Stimulated activated naive CD8-positive, alpha-beta T cell treated with anti-CD3 and anti-CD28 coated beads, Interleukin-15, Interleukin-2, amounts not matched to agents 100 U/mL and 50 U/mL, for 24 hours (primary cell): ENCODE measurements at regions not wholly inside any gene's neighbourhood (a gene's known extent, or its start where the extent isn't known, plus 50 kb on each side); places are given as distances from the start of the nearest gene placed in this dataset.

Experiments
- ATAC-seq: fragments of 150-1000 bp; cut with Tn5 transposase; one replicate; pipeline ENCODE4 v1.10.0; 2021
- DNase-seq: peaks from one replicate; pipeline ENCODE4 v3.0.0; 2021

- no peak for DNase-seq
- no peak for ATAC-seq
Measured at GRCh38 chr4:19722404-19722803, 529.3 kb upstream of the SLIT2 start.

DNA sequence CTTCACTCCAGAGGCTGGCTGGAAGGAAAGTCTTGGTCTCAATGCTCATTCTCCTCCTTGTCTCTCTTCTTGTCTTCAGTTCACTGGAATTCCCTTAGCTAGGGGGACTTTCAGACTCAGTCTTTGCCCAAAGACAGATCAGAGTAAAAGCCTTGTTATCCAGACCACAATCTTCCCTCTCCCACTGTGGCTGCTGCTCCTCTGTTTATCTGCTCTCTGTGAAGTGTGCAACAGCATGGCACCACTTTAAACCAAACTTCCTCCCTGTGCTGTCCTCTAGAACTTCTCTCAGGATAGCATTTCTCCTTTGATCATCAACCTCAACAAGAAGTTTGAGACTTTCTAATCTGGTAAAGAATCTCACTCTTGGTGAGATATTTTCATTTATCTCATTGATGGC, 530.1 kb upstream of the SLIT2 start:
- DNase-seq, result no peak
- ATAC-seq, result no peak

- ATAC-seq (no peak), DNase-seq (no peak)
Measured at GRCh38 chr4:19720610-19721009, 531.1 kb upstream of the SLIT2 start.

DNA sequence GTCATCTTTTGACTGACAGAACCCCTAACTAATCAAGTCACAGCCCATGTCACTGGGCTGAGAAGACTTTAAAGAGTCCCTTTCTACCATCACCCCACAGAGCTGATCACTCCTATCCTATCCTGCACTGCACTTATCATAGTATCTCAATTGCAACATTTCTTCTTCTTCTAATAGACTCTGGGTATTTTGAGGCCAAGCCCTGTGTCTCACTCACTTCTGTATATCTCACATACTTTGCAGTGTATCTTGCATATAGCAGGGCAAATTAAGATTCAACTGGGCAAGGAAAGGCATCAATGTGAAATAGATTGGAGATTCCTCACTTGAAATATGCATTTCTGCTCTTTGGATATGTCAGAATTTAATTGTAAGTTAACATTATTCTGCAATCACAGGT, 531.5 kb upstream of the SLIT2 start:
- DNase-seq (no peak), ATAC-seq (no peak)

DNA sequence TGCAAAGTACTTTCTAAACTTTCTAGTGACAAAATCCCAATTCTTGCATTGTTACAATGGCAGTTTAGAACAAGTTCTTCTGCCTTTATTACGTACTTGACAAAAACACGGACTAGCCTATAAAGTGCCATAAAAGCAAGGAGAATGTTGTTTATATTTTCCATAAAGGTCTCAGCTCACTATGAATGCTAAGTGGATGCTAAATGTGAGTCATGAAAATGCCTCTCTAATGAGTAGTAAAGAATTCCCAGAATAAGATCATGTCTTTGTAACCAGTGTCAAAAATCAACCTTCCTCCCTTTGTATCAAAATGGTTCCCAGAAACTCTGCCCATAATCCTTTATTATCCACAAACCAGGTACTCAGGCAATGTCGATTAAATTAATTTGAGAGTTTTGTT, 539.8 kb upstream of the SLIT2 start:
- DNase-seq, result no peak

GRCh38 chr4:19707876-19708275, 543.8 kb upstream of the SLIT2 start:
- DNase-seq, result no peak
- no peak for ATAC-seq

More for the DNA sequence above, 539.8 kb upstream of the SLIT2 start:
- ATAC-seq, result no peak

- DNase-seq, result no peak
- no peak for ATAC-seq
Measured at GRCh38 chr4:19703391-19703790, 548.3 kb upstream of the SLIT2 start.

DNA sequence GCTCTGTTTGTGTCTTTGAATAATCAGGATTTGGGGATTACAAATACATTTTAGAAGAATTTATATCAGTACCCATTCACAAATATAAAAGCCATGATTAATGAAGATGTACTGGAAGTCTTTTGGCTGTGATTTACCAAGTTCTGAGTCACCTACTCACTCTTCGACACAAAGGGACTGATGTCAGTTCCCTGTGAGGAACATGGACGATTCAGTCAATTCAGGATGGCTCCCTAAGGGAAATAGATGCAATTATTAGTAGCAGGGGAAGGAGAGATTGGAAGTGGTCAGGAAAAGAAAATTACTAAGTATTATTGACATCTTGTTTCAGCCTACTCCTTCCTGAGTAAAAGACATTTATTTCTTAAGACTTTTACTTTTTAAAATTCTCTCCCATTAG, 550.7 kb upstream of the SLIT2 start:
- DNase-seq (no peak), ATAC-seq (no peak)

GRCh38 chr4:19698961-19699360, 552.7 kb upstream of the SLIT2 start:
- DNase-seq (no peak), ATAC-seq (no peak)

DNA sequence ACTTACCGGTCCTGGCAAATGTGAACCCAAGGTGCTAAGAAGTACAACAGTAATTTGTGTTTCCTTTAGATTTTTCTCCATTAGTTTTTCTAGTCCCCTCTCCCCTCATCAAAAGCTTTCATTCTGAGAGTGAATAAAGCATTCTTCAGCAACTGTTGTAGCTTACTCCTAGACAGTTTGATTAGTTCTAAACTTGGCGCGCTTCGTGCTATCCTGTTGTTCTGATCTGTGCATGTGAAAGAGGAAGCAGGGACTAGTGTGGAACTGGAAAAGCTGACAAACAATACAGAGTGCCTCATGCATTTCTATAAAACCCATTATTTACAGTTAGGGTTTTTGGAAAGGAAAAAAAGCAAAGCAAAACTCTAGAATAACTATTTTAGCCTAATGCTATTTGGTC, 556.9 kb upstream of the SLIT2 start:
- ATAC-seq (no peak), DNase-seq (no peak)

DNA sequence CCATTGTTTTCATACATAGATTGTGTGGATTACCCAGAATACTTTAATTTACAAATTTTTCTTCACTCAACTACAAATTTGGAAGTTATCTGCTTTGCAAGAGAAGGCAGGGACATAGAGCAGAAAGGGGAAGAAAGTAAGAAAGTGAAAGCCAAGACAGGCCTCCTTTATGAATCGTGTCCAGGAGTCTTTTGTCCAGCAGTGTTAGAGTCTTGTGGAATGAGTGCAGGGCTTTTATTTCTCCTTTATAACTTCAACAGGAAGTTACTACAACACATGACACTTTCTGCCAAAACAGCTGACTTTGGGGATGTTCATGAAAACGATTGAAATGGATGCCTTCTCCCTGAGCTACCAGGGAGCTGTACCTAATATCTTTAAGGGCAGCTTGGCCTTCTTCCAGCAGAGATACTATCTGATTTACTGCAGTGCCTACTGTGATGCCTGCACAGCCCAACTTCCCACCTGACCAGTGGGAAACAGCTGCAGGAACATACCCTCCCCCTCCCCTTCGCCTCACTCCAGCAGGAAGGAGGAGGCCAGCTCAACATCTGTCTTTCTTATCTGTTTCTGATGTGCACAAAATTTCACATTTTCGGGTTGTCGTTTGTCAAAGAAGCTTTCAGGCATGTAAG, 557.7 kb upstream of the SLIT2 start:
- ATAC-seq (no peak), DNase-seq (no peak)

DNA sequence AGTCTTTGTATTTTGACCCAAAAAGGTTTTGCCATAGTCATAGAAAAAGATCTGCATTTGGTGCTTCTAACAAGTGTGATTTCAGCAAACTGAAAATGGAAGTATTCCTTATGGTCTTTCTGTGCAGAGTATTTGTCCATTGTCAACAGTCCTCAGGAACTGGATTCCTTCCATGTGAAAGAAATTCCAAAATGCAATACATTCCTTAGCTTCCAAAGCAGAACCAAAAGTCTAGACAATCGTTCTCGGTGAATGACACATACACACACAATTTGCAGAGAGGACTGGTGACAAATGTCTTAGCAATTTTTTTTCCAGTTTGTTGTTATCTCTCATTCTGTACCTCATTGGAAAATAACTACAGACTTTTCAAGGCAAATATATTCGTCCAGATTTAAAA, 562.2 kb upstream of the SLIT2 start:
- DNase-seq, result no peak
- ATAC-seq, result no peak

- DNase-seq (no peak), ATAC-seq (no peak)
Measured at GRCh38 chr4:19686456-19686855, 565.2 kb upstream of the SLIT2 start.

- no peak for ATAC-seq
- no peak for DNase-seq
Measured at GRCh38 chr4:19684084-19684483, 567.6 kb upstream of the SLIT2 start.

- no peak for DNase-seq
- no peak for ATAC-seq
Measured at GRCh38 chr4:19683426-19683825, 568.3 kb upstream of the SLIT2 start.

GRCh38 chr4:19677211-19677610, 574.5 kb upstream of the SLIT2 start:
- DNase-seq, result no peak
- ATAC-seq, result no peak

GRCh38 chr4:19675172-19675811, 576.4 kb upstream of the SLIT2 start:
- DNase-seq (no peak), ATAC-seq (no peak)

- ATAC-seq (no peak), DNase-seq (no peak)
Measured at GRCh38 chr4:19659101-19659500, 592.6 kb upstream of the SLIT2 start.

- DNase-seq (no peak), ATAC-seq (no peak)
Measured at GRCh38 chr4:19657856-19658255, 593.8 kb upstream of the SLIT2 start.

- ATAC-seq (no peak), DNase-seq (no peak)
Measured at GRCh38 chr4:19655666-19656065, 596.0 kb upstream of the SLIT2 start.

DNA sequence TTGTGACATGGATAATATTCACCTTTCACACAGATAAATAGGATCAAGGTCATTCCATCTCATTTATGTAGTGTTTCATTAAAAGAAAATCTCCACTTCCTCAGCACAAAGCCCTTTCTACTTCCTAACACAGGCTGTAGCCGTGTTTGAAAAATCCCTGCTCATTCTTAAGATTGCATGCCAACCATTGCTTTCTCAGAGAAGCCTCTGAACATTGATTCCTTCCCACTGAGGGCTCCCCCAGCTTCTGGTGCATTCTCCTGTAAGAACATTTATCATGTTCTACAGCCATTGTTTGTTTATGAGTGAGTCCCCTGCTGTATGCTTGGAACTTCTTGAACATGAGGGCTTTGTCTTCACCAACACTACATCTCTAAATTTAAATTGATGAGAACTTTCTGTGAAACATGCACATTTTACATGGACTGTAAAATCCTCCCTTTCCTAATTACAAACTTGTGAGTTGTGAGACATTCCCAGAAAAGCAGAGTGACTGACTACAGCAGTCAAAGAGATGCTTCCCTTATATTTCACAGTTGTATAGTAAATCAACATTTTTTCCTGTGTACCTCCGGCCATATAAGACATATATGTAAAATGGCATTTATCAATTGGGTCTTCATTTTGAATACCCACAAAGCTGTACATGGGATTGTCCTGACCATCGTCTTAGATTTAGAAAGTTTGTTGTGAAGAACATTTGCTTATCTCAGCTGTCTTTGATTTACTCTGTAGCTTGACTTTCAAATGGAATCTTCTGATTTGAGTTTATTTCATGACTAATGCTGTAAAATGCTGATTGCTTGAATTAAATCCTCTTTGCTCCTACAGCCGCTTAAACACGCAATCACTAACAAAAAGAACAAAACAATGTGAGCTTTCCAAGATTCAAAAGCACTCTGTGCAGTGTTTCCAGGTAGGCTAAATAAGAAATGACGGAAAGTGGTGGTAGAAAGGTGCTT, 600.5 kb upstream of the SLIT2 start:
- ATAC-seq, result no peak
- DNase-seq, result no peak

DNA sequence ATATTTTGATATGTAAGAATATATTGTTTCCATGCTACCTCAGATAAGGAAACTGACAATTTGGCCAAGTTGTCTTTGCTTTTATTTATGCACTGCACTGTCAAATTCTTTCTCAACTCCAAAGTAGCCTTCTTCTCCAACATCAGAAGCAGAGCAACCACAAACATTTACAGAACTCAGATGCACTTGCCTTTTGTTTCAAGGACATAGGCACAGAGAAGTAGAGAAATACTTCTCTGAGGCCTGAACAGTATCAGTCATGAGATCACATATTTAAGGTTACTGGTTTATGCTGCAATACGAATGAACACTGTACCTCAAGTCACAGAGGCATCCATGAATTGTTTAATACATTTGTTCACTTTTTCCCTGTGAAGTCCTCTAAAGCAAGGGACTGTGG, 606.1 kb upstream of the SLIT2 start:
- ATAC-seq, result no peak
- no peak for DNase-seq

DNA sequence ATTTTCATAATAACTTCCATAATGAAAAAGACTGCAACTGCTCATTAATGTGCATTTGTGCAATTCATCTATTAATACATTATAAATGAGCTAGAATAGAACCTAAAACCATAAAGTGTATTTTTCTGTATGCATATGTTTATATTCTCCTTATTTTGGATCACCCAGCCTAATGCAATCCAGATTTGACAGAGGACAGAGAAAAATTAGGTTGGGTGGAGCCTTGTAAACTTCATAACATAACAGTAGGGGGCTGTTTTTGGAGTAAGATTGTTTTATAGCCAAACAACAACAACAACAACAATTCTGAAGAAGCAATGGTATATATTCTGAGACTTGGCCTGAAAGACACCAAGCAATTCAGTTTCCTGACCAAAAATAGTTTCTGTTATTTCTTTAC, 615.3 kb upstream of the SLIT2 start:
- ATAC-seq, result no peak

More for the DNA sequence above, 615.3 kb upstream of the SLIT2 start:
- DNase-seq, result no peak
